Muscle of back (tissue), 3 donors: ENCODE measurements at regions not wholly inside any gene's neighbourhood (a gene's known extent, or its start where the extent isn't known, plus 50 kb on each side); places are given as distances from the start of the nearest gene placed in this dataset.
"Not testable (repeated sequence)": the region's sequence is repeated elsewhere in the genome, so short reads cannot be mapped to it uniquely, and the experiment has no call there.

ENCODE experiments used
- DNase-seq, 3 donors: peaks; one replicate each; pipeline versions ENCODE4 v3.0.0 to v3.0.0-alpha.2; 2013

- no peak for DNase-seq
Measured at GRCh38 chr12:74370608-74371216, 166.9 kb upstream of the ATXN7L3B start.

- no peak for DNase-seq
Measured at GRCh38 chr12:74379114-74379513, 158.5 kb upstream of the ATXN7L3B start.

- DNase-seq, result peak in 2 of 3 donors; percentile 23 to 70
Measured at GRCh38 chr12:74381958-74382357, 155.7 kb upstream of the ATXN7L3B start.

- DNase-seq, result no peak
Measured at GRCh38 chr12:74382983-74383382, 154.7 kb upstream of the ATXN7L3B start.

- no peak for DNase-seq
Measured at GRCh38 chr12:74391283-74391682, 146.4 kb upstream of the ATXN7L3B start.

- DNase-seq, result no peak
Measured at GRCh38 chr12:74393272-74393671, 144.4 kb upstream of the ATXN7L3B start.

- DNase-seq, result no peak
Measured at GRCh38 chr12:74394647-74395046, 143.0 kb upstream of the ATXN7L3B start.

GRCh38 chr12:74401035-74401434 lies 136.6 kb upstream of the ATXN7L3B start:
- DNase-seq, result no peak

GRCh38 chr12:74401966-74402365 lies 135.7 kb upstream of the ATXN7L3B start:
- no peak for DNase-seq

GRCh38 chr12:74403221-74403470 lies 134.5 kb upstream of the ATXN7L3B start:
- not testable (repeated sequence) for DNase-seq

- DNase-seq, result no peak
Measured at GRCh38 chr12:74408601-74409166, 129.0 kb upstream of the ATXN7L3B start.

GRCh38 chr12:74412606-74413230 lies 124.9 kb upstream of the ATXN7L3B start:
- peak; percentile 12 to 28 (median 12) for DNase-seq

- peak in 1 of 3 donors; percentile 21 for DNase-seq
Measured at GRCh38 chr12:74415633-74416032, 122.0 kb upstream of the ATXN7L3B start.

GRCh38 chr12:74418573-74418972 lies 119.1 kb upstream of the ATXN7L3B start:
- no peak for DNase-seq

GRCh38 chr12:74424778-74425177 lies 112.9 kb upstream of the ATXN7L3B start:
- no peak for DNase-seq

GRCh38 chr12:74426091-74426490 lies 111.5 kb upstream of the ATXN7L3B start:
- DNase-seq, result no peak

- no peak for DNase-seq
Measured at GRCh38 chr12:74429535-74429934, 108.1 kb upstream of the ATXN7L3B start.

GRCh38 chr12:74431801-74432200 lies 105.8 kb upstream of the ATXN7L3B start:
- DNase-seq, result no peak

GRCh38 chr12:74440469-74440868 lies 97.2 kb upstream of the ATXN7L3B start:
- no peak for DNase-seq

GRCh38 chr12:74441872-74442271 lies 95.8 kb upstream of the ATXN7L3B start:
- DNase-seq, result no peak

GRCh38 chr12:74446466-74446865 lies 91.2 kb upstream of the ATXN7L3B start:
- DNase-seq, result no peak

GRCh38 chr12:74449872-74450271 lies 87.8 kb upstream of the ATXN7L3B start:
- DNase-seq, result peak in 1 of 3 donors; percentile 49

GRCh38 chr12:74454109-74454508 lies 83.5 kb upstream of the ATXN7L3B start:
- no peak for DNase-seq

- no peak for DNase-seq
Measured at GRCh38 chr12:74455429-74455828, 82.2 kb upstream of the ATXN7L3B start.
